NCI-H2107 (cell line): ENCODE measurements at regions not wholly inside any gene's neighbourhood (a gene's known extent, or its start where the extent isn't known, plus 50 kb on each side); places are given as distances from the start of the nearest gene placed in this dataset.

Experiments used
- DNase-seq: peaks from one replicate; lab custom pipeline; 2025; lab: John Stamatoyannopoulos, UW

DNA sequence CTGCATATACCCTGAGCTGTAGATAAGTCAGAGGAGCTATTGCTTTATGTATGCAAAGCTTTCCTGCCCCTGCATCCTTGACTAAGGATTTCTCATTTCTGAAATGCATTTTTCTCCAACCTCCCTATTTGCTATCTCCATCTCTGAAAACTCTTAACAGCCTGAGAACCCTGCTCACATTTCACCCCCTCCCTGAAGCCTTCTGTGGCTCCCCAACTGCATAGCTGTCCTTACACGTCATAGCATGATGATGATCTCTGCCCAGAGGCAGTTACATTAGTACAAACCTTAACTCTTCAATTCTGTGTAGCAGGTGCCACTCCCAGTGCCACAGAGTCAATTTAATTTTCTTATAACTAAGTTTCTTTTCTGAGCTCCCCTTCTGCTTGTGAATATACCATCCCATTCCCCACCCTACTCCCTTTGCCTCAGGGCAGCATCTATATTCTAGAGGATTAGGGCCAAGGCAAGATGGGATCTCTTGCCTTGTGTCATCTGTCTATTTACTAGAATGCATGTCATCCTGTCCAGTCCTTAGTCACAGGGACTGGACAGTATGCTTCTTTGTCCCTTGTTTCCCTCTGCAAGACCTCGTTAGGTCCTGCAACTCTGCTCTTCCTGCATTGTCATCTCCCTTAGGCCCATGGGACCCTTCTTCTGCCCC, 149.7 kb upstream of the SPRY4 start:
- no peak for DNase-seq

GRCh38 chr5:142473038-142473437, 148.2 kb upstream of the SPRY4 start:
- DNase-seq, result no peak

DNA sequence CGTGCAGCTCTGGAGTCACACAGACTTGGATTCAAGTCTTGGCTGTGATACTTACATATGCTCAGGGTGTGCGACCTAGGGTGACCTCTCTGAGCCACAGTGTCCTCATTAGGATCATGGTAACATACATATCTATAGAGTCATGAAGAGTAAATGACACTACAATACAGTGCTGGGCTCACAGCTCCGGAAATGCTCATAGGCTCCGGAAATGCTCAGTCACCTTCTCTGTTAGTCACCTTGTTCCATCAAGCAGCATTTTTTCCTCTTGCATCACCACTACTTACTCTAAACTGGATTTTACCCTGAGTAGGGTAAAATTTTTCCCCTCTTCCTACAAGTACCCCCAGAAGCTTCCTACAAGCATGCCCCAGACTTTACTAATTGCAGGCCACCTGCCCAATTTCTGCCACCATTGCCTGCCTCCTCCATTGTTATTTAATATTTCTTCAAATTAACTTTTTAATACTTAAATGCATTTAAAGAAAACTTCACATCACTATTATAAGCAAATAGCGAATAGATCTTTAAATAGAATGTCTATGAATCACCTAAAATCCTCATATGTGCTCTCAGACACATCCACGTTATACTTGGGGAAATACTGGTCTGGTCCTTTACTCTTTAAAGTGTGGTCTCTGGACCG, 147.6 kb upstream of the SPRY4 start:
- DNase-seq, result no peak

DNA sequence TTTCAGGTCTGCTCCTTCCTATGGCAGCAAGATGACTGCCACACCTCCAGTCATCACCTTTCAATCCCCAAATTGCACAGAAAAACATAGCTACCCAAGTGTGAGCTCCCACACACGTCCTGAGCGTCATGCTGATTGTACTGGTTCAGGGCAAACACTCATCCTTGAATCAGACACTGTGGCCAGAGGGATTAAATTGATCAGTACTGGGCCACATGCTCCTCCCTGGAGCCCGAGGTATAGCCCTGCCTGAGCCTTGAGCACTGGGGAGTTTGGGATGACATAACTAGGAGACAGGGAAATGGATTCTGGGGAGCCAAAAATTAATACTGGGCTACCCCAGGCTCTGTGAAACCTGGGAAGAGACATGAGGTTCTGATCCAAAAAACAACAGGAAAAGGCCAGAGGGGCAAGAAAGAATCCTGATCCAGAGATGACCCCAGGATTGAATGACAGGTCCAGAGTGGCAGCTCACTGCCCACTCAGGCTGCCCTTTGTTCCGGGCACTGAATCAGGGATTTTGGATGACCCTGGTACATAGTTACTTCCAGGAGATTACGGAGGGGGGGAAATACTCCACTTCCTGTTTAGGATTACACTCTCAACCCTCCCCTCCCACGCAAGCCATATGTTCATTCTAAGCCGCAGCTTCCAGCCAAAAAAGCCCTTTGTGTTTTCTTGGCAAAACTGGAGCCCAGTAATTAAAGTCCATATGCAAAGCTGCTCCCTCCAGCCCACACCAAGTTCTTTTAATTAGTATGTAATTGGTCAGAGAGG, 141.6 kb upstream of the SPRY4 start:
- DNase-seq, result no peak

DNA sequence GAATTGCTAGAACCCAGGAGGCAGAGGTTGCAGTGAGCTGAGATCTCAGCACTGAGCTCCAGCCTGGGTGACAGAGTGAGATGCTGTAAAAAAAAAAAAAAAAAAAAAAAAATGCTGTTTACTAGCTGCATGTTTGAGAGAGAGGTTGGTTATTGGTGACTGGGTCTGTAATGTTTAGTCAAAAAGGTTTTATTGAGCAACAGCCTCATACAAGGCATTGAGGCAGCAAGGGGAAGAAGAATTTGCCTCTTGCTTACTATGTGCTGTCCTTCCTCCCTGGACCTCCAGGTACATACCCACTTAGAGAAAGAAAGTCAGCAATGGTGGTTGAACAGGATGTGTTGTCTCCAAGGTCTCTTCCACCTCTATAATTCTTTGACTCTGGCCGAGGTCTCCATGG, 140.7 kb upstream of the SPRY4 start:
- DNase-seq, result no peak

DNA sequence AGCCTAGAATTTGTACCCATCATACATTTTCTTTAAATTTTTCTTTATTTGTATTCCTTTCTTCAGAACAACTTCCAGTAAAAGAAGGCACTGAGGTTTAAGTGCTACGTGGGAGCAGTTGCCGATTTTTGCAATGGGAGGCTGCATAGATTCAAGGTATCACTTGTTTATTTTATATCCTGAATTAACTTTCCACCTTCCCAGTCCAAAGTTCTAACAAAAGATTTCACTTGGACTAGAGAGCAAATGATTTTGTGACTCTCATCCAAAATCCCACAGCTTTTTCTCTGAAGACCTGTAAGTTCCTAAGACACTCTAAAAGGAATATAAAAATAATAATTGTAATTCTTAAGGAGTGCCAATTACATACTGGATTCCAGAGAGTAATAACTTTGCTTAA, 139.1 kb upstream of the SPRY4 start:
- no peak for DNase-seq

DNA sequence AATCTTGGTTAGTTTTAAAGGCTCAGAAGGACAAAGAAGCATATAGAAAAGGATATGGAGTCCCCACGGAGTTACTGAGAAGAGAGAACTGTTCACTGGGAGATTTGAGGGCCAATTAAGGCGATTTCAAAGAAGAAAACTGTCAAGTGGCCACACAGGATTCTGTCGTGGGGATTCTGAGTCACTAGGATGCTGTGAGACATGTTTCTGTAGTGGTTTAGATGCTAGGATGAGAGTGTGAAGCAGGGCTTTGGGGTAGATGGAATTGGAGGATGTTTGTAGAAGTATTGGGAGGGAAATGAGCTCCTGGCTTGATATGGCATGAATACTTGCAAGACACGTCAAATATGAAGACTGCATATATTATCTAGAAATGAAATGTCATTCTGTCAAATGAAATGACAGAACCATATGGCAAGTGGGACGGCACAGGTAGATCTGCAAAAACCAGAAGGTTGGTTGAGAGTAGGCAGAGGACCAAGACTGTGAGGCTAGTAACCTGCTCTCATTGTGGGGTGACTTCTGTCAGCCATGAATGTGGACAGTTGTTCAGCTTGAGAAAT, 136.3 kb upstream of the SPRY4 start:
- no peak for DNase-seq

DNA sequence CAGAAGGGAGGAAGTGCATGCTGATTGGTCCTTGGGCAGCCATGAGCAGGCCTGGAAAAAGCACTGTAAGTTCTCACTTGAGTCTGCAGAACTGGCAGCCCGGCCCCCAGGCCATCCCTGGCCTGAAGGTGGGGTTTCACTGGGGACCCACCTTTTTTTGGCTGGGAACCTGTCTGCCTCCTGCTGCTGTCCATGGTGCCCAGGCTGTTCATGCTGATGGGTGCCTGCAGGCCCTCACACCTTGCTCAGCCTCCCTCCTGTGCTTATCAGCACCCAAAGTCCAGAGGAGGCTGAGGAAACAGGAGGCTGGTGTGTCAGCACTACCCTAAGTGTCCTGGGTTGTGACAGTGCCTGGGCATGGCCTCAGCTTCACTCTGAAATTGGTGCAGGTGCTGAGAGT, 134.4 kb upstream of the SPRY4 start:
- DNase-seq, result no peak

DNA sequence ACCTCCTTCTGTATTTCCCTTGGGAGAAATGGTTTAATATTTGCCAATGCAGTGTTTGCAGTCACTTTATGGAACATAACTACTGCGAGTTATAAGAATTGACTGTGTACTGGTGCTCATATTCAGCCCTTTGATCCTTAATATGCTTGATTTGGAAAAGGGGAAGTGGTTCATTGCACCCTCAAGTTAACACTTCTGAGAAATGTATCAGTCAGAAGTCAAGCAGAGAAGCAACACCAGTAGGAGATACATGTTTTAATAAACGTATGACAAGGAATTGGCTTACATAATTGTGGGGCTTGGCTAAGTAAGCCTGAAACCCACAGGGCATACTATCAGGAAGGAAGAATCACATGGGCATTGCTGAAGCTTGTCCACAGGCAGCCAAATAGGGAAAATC, 131.0 kb upstream of the SPRY4 start:
- DNase-seq, result no peak

DNA sequence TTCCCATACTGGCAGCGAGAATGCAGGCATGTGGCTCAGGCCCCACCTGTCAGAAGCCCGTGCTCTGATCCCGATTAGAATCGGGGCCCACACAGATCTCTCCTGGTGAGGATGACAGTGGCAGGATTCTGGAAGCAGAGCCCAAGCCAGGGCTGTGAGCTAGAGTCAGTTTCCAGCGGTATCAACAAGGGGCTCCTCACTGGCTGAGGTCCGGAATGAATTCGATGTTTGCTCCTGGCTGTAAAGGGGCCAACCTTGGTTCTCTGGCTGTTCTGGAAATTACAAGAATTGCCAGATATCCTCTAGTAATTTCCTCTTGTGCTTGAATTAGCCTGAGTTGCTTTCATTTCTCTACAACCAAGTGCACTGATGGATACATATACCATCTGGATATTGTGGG, 129.1 kb upstream of the SPRY4 start:
- DNase-seq, result no peak

- DNase-seq, result no peak
These were observed 125.6 kb upstream of the SPRY4 start for GRCh38 chr5:142450419-142450818.

DNA sequence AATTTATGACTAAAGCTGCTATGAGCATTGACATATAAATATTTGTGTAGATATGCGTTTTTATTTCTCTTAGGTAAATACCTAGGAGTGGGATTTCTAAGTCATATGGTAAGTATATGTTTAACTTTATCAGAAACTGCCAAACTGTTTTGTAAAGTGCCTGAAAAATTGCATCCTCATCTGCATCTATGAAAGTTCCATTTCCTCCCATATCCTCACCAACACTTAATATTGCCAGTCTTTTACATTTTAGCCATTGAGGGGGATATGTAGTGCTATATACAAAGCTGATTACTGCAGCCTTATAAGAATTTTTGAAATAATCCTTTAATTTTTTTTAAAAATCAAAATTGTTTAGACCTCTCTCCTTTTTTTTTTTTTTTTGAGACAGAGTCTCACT, 123.1 kb upstream of the SPRY4 start:
- DNase-seq, result no peak

DNA sequence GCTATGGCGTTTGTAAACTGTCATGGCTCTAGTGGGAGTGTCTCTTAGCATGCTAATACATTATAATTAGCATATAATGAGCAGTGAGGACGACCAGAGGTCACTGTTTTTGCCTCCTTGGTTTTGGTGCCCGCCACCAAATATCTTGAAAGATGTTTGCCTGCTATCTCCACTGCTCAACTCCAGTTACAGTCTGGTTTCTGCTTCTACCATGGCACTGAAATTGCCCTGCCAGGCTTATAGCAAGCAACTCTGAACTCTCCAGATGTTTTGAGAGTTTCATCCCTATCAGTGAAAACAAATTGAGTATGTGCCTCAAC, 122.1 kb upstream of the SPRY4 start:
- no peak for DNase-seq

DNA sequence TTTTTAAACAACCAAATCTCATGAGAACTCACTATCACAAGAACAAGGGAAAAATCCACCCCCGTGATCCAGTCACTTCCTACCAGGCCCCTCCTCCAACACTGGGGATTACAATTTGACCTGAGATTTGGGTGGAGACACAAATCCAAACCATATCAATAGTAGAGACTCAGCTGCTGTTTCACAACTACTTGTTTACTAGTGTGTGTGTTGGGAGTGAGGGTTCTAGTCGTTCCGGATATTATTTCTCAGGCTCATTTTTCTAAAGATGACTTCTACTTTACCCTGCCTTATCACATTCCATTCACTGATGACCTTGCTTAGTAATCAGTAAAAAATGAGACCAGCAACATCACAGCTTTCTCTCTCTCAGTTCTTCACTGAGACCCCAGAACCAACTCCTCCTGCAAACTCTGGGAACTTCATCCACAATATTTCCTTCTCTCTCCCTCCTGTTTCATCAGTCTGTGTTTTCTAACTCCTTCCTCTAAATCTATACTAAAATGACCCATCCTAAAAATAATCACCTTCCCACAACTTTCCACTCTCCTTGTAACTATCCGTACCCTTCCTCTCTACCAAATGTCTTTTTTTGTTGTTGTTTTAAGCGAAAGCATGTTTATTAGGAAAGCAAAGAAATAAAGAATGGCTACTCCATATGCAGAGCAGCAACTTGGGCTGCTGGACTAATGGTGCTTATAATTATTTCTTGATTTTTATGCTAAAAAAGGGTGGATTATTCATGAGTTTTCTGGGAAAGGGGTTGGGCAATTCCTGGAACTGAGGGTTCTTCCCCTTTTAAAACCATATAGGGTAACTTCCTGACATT, 121.5 kb upstream of the SPRY4 start:
- DNase-seq, result no peak

DNA sequence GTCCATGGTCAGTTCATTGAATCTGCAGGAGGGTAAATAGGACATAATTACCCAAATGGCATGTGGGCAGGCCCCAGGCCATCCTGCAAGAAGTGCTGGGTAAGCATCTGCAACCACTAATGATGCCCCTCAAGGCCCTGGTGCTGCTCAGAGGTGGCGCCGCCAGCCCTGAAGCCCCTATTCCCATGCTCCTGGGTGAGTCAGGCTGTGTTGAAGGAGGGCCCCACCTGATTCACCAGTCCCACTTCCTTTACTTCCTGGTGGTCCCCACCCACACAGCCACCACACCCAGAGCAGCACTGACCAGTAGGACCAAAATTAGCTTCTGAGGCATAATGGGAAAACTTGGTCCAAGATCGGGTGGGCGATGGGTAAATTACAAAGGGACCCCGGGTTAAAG, 120.4 kb upstream of the SPRY4 start:
- DNase-seq, result no peak

DNA sequence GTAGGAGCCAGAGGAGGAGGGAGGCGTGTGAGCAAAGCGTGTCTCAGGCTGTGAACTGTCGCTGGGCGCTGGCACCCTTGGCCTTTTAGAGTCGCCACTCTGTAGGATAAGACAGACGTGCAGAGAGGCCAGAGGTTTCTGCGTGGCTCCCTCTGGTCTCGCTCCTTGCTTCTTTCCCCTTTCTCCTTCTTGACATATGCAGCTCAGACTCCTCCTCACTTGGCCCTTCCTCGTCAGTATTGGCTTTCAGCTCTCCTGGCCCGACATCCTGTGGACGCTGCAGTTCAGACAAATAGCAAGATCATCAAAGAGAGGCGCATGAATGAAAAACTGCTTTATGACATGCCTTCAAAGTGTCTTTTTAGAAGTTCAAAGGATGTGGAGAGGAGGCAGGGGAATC, 116.8 kb upstream of the SPRY4 start:
- no peak for DNase-seq

- no peak for DNase-seq
These were observed 114.5 kb upstream of the SPRY4 start for GRCh38 chr5:142439207-142439860.

- DNase-seq, result no peak
These were observed 113.8 kb upstream of the SPRY4 start for GRCh38 chr5:142438573-142438972.

GRCh38 chr5:142437563-142437962, 112.7 kb upstream of the SPRY4 start:
- DNase-seq, result no peak

- no peak for DNase-seq
These were observed 110.7 kb upstream of the SPRY4 start for GRCh38 chr5:142435410-142436115.

DNA sequence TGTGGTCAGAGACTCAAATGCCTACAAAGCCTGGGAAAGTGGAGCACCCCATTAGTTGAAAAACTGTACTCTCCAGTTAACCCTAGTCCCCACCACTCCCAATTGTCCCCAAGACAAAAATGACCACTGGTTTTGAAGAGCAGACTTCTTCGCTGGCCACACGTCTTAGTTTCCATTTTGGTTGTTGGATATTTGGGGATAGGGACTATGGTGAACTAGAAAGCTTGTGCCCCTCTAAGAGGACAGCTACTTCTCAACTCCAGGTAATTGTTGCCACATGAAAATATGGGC, 109.4 kb upstream of the SPRY4 start:
- no peak for DNase-seq
